IMR-90 (cell line): ENCODE measurements at regions not wholly inside any gene's neighbourhood (a gene's known extent, or its start where the extent isn't known, plus 50 kb on each side); places are given as distances from the start of the nearest gene placed in this dataset.

Source experiments
- ATAC-seq: fragments of 200-7000 bp; cut with Tn5 transposase; 2 replicates; pipeline ENCODE4 v1.9.1; 2020; ENCODE audit warnings: low read depth, mild to moderate bottlenecking, moderate library complexity
- BruUV-seq: library from RNA; stranded (reverse); fragments of 400-500 nt; replicated peaks from 2 replicates; lab custom pipeline; 2021; lab: Mats Ljungman, UMichigan
- CTCF ChIA-PET: fragments of 300-600 bp; formaldehyde crosslinking; extraction: SDS; loops from one replicate; lab custom pipeline; 2021; ENCODE audit warnings: antibody characterized with exemption; lab: Yijun Ruan, JAX
- POLR2A ChIA-PET: fragments of 300-600 bp; sonication (Branson Sonifier 250); formaldehyde crosslinking; loops from one replicate; lab custom pipeline; 2022; ENCODE audit warnings: antibody characterized with exemption; ENCODE audit not compliant: unreplicated experiment; lab: Charles Lee
- DNase-seq: peaks from one replicate; pipeline ENCODE4 v3.0.0; 2013
- H2AFZ ChIP-seq: replicated peaks from 2 replicates; pipeline ENCODE3; 2013; ENCODE audit warnings: low read length, mild to moderate bottlenecking; ENCODE audit not compliant: poor library complexity
- H2AK5ac ChIP-seq: 2 replicates; pipeline ENCODE4 v1.6.1; 2013; ENCODE audit warnings: low read depth, low read length, inconsistent platforms
- H2AK9ac ChIP-seq: replicated peaks from 2 replicates; pipeline ENCODE3; 2013; ENCODE audit warnings: mild to moderate bottlenecking, low read depth, low read length, moderate library complexity; ENCODE audit not compliant: poor library complexity
- H2BK120ac ChIP-seq: 2 replicates; pipeline ENCODE4 v1.6.1; 2013; ENCODE audit warnings: low read depth, low read length, inconsistent platforms
- H2BK15ac ChIP-seq: 3 replicates; pipeline ENCODE4 v1.6.1; 2013; ENCODE audit warnings: low read depth, low read length, inconsistent platforms
- H2BK20ac ChIP-seq: 2 replicates; pipeline ENCODE4 v1.6.1; 2013; ENCODE audit warnings: low read depth, mild to moderate bottlenecking, inconsistent platforms, low read length, moderate library complexity
- H2BK5ac ChIP-seq: 2 replicates; pipeline ENCODE4 v1.6.1; 2013; ENCODE audit warnings: mild to moderate bottlenecking, low read depth, low read length, inconsistent platforms; ENCODE audit not compliant: poor library complexity, severe bottlenecking
- H3K14ac ChIP-seq: replicated peaks from 2 replicates; pipeline ENCODE4 v1.6.1; 2013; ENCODE audit warnings: low read depth, low read length, inconsistent platforms
- H3K18ac ChIP-seq: 2 replicates; pipeline ENCODE4 v1.6.1; 2013; ENCODE audit warnings: low read depth, low read length, control low read depth
- H3K23ac ChIP-seq: 2 replicates; pipeline ENCODE4 v1.6.1; 2013; ENCODE audit warnings: low read depth, low read length, inconsistent platforms
- H3K27ac ChIP-seq: 2 replicates; pipeline ENCODE4 v1.5.1; 2013; ENCODE audit warnings: mild to moderate bottlenecking, control low read depth, low read length; ENCODE audit not compliant: insufficient read depth
- H3K27me3 ChIP-seq: 2 replicates; pipeline ENCODE4 v1.6.1; 2013; ENCODE audit warnings: low read length; ENCODE audit not compliant: control insufficient read depth, insufficient read depth
- H3K36me3 ChIP-seq: 2 replicates; pipeline ENCODE4 v1.6.1; 2013; ENCODE audit warnings: low read length, mixed read lengths; ENCODE audit not compliant: control insufficient read depth, insufficient read depth
- H3K4ac ChIP-seq: 2 replicates; pipeline ENCODE4 v1.6.1; 2013; ENCODE audit warnings: low read depth, low read length, inconsistent platforms
- H3K4me1 ChIP-seq: 2 replicates; pipeline ENCODE4 v1.6.1; 2013; ENCODE audit warnings: low read length, mixed read lengths; ENCODE audit not compliant: control insufficient read depth, insufficient read depth
- H3K4me2 ChIP-seq: 2 replicates; pipeline ENCODE4 v1.6.1; 2013; ENCODE audit warnings: low read depth, mild to moderate bottlenecking, control low read depth, low read length, moderate library complexity
- H3K4me3 ChIP-seq: 2 replicates; pipeline ENCODE4 v1.5.1; 2013; ENCODE audit warnings: low read depth, mild to moderate bottlenecking, control low read depth, low read length, moderate library complexity; ENCODE audit not compliant: insufficient read depth
- H3K56ac ChIP-seq: 2 replicates; pipeline ENCODE4 v1.6.1; 2013; ENCODE audit warnings: low read length, inconsistent platforms; ENCODE audit not compliant: insufficient read depth; ENCODE audit errors: extremely low read depth
- H3K79me1 ChIP-seq, 2 experiments: 2 replicates each; pipeline ENCODE4 v1.6.1; 2013; ENCODE audit warnings: low read length in 2 of 2, inconsistent platforms in 1 of 2, low read depth in 1 of 2
- H3K9ac ChIP-seq: 2 replicates; pipeline ENCODE4 v1.6.1; 2013; ENCODE audit warnings: low read depth, low read length, control low read depth
- H3K9me1 ChIP-seq: 2 replicates; pipeline ENCODE4 v1.6.1; 2013; ENCODE audit warnings: low read length, inconsistent platforms; ENCODE audit not compliant: insufficient read depth
- H3K9me3 ChIP-seq: 2 replicates; pipeline ENCODE4 v1.6.1; 2013; ENCODE audit warnings: low read length; ENCODE audit not compliant: control insufficient read depth, insufficient read depth
- H4K20me1 ChIP-seq: 2 replicates; pipeline ENCODE4 v1.6.1; 2013; ENCODE audit warnings: low read length, inconsistent platforms; ENCODE audit not compliant: insufficient read depth
- H4K5ac ChIP-seq: 2 replicates; pipeline ENCODE4 v1.6.1; 2013; ENCODE audit warnings: mild to moderate bottlenecking, low read depth, low read length, control low read depth
- H4K8ac ChIP-seq, 2 experiments: 2 replicates each; pipeline ENCODE4 v1.6.1; 2013; ENCODE audit warnings: low read depth in 2 of 2, low read length in 2 of 2, control low read depth in 1 of 2, inconsistent platforms in 1 of 2
- H4K91ac ChIP-seq: 2 replicates; pipeline ENCODE4 v1.6.1; 2013; ENCODE audit warnings: low read depth, low read length, inconsistent platforms; ENCODE audit not compliant: insufficient read depth
- CEBPB ChIP-seq: IDR thresholded peaks from 2 replicates; pipeline ENCODE4 v1.6.1; 2012; ENCODE audit warnings: low read depth, low read length, improper control_type of control experiment
- CHD1 ChIP-seq: IDR thresholded peaks from 2 replicates; pipeline ENCODE4 v1.6.1; 2012; ENCODE audit warnings: low read depth, low read length, improper control_type of control experiment
- CTCF ChIP-seq: conservative IDR thresholded peaks from 2 replicates; pipeline ENCODE4 v1.5.1; 2012; ENCODE audit warnings: mild to moderate bottlenecking, low read depth, low read length, improper control_type of control experiment
- FOS ChIP-seq: fragments of 150-350 bp; IDR thresholded peaks from 2 replicates; pipeline ENCODE4 v1.6.1; 2016; ENCODE audit warnings: low read depth, low read length
- MAFK ChIP-seq: IDR thresholded peaks from 2 replicates; pipeline ENCODE4 v1.6.1; 2012; ENCODE audit warnings: low read depth, low read length, improper control_type of control experiment
- RCOR1 ChIP-seq: IDR thresholded peaks from 2 replicates; pipeline ENCODE4 v1.6.1; 2012; ENCODE audit warnings: mild to moderate bottlenecking, low read length, improper control_type of control experiment; ENCODE audit not compliant: insufficient replicate concordance
- RFX5 ChIP-seq: IDR thresholded peaks from 2 replicates; pipeline ENCODE4 v1.8.0; 2012; ENCODE audit warnings: low read depth, mild to moderate bottlenecking, low read length, moderate library complexity
- USF2 ChIP-seq: fragments of 150-350 bp; IDR thresholded peaks from 2 replicates; pipeline ENCODE4 v1.6.1; 2017; ENCODE audit warnings: mild to moderate bottlenecking, antibody characterized with exemption, low read length, low read depth
- WGBS, 2 experiments: methylation state at CpG; one replicate each; pipeline versions ENCODE4 v1.1.5 to v1.1.7; 2013; ENCODE audit warnings: missing lambda C conversion rate in 2 of 2; ENCODE audit not compliant: insufficient read length in 1 of 2; ENCODE audit errors: extremely low coverage in 2 of 2; 5-methylcytosine and 5-hydroxymethylcytosine counted together
- dilution Hi-C: fragments of 300-500 bp; cut with HindIII; formaldehyde crosslinking; loops from one replicate; pipeline ENCODE4 v1.14.3; 2018; ENCODE audit warnings: low sequenced_read_pairs; ENCODE audit not compliant: unreplicated experiment
- in situ Hi-C: fragments of 300-500 bp; cut with MboI; formaldehyde crosslinking; loops from 3 replicates; pipeline ENCODE4 v1.14.3; 2019; ENCODE audit warnings: low sequenced_read_pairs, inconsistent platforms, mixed read lengths
- intact Hi-C: fragments of 100-400 bp; cut with micrococcal nuclease; formaldehyde crosslinking; loops from 2 replicates; pipeline ENCODE4 v1.10.0; 2022

GRCh38 chr4:82181789-82182188, 192.0 kb downstream of the HNRNPD start:
- H3K14ac ChIP-seq: no peak overlapping the region
- H3K79me1 ChIP-seq: no peaks in the 10 kb centered on the region
- H2AK5ac ChIP-seq: no peak overlapping the region
- H3K18ac ChIP-seq: no peak overlapping the region
- no peak overlapping the region for H3K4me2 ChIP-seq
- no peaks in the 10 kb centered on the region for H3K9me1 ChIP-seq
- intact Hi-C loops: no loop called here
- no peaks in the 10 kb centered on the region for H3K4me1 ChIP-seq
- DNase-seq (no peak), ATAC-seq (no peak)
- WGBS, 2 experiments: no CpG with 5 or more reads among the region's 3 CpGs
- POLR2A ChIA-PET: no interaction called here
- H4K20me1 ChIP-seq: no peaks in the 10 kb centered on the region
- H3K27me3 ChIP-seq: no peaks in the 10 kb centered on the region
- H3K4me3 ChIP-seq: no peak overlapping the region
- no peak overlapping the region for H3K4ac ChIP-seq
- no peak overlapping the region for H4K5ac ChIP-seq
- CTCF ChIA-PET: no interaction called here
- no peaks in the 10 kb centered on the region for H3K9me3 ChIP-seq
- no peak overlapping the region for H4K91ac ChIP-seq
- H3K36me3 ChIP-seq: no peaks in the 10 kb centered on the region
- no peak overlapping the region for H2BK20ac ChIP-seq
- dilution Hi-C loops: no loop called here
- H2BK15ac ChIP-seq: no peak overlapping the region
- BruUV-seq: no TSS peak
- no peak overlapping the region for H3K9ac ChIP-seq
- no peak overlapping the region for H4K8ac ChIP-seq
- in situ Hi-C loops: no loop called here
- H2AFZ ChIP-seq: no peak overlapping the region
- no peak overlapping the region for H2BK120ac ChIP-seq
- no peak for TF ChIP-seq MAFK
- TF ChIP-seq CHD1: no peak
- TF ChIP-seq CTCF: no peak
- no peak for TF ChIP-seq CEBPB
- TF ChIP-seq RFX5: no peak
- TF ChIP-seq FOS: no peak
- TF ChIP-seq RCOR1: no peak
- no peak for TF ChIP-seq USF2
- H3K27ac ChIP-seq: no peak overlapping the region
- no peak overlapping the region for H2BK5ac ChIP-seq
- no peak overlapping the region for H3K56ac ChIP-seq
- no peak overlapping the region for H2AK9ac ChIP-seq
- H3K23ac ChIP-seq: no peak overlapping the region
